ENCODE measurements at regions not wholly inside any gene's neighbourhood (a gene's known extent, or its start where the extent isn't known, plus 50 kb on each side); places are given as distances from the start of the nearest gene placed in this dataset.

DNA sequence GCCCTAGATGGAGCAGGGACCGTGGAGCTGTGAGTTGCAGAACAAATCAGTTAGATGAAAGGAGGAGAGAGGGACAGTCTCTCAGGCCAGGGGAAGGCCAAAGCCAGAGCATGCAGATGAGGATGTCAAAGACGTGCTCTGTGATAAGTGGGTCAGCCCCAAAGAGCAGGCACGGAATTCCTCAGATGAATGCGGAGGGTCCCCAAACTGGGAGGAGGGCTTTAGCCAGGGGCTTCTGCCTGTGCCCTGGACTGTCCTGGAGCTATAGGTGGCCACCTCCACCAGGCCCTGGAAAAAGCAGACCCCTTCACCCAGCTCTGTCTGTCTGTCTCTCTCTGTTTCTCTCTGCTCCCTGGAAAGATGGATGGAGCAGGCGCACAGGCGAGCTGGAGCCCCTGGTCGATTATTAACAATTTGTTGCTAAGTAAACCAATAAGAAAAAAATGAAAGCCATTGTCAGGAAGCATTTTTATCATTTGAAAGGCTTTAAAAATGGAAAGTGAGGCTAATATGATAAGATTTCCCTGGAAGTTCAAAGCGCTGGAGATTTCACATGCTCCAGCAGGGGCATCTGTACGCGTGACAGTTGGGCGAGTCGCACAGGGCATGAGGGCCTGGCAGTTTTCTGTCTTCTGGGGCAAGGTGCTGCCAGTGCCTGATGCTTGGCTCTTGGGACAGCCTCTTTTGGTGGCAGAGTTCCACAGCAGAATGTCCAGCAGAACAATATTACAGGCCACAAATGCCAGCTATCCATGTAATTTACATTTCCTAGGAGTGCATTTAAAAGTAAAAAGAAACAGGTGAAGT, 241.0 kb downstream of the GLI2 start:
- no peak for DNase-seq (ENCODE audit: low spot score)

DNA sequence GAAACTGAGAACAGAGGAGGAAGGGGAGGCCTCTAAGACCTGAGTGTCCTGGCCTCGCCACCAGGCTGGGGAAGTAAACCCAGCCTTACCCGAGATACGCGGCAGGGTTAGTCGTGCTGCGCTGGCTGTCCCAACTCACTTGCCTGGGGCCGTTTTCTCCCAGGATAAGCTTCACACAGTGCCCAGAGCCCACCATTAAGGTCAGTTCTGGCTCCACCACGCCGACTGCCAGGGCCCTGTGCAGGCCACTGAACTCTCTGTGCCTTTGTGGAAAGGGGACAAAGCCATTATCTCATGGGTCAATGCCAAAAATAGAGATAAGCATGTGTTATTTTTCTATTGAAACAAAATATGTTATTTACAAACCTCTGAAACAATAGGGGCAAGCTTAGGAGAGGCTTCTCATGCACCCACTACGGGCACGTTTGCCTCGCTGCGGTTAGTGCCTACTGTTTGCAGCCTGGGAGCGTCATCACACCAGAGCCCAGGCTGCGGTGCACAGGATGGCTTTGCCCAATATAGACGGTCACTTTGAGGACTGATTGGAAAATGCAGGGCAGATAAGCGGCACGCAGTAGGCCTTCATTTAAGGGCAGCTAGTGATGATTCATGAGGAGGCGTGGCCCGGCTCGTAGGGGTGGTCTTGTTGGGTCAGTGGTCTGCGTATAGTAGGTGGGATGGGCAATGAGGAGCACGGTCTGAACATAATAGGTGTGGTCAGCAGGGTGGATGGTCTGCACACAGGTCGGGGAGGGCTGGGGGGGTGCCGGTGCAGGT, 242.1 kb downstream of the GLI2 start:
- DNase-seq (ENCODE audit: low spot score): no peak

DNA sequence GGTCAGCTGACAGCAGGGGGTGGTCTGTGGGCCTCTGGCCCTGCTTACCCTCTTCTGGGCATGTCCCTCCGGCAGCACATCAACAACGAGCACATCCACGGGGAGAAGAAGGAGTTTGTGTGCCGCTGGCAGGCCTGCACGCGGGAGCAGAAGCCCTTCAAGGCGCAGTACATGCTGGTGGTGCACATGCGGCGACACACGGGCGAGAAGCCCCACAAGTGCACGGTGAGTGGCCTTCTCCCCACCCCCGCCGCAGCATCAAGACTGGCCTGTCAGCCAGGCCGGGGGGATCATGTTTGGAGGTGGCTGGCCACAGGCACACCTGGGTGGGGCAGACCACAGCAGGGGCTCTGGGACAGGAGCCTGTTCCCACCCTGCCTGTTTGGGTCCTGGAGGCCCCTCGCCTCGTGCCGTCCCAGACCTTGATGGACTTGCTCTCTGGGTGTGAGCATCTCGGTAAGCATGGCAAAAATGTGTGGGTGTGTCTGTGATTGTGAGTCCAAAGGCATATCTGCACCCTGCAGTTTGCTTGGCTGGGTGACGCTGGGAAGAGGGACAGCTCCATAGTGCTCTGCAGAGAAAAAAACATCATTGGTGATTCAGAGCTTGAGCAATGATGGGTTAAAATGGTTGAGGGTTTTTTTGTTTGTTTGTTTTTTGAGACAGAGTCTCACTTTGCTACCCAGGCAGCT, 242.8 kb downstream of the GLI2 start:
- DNase-seq (ENCODE audit: low spot score): no peak

DNA sequence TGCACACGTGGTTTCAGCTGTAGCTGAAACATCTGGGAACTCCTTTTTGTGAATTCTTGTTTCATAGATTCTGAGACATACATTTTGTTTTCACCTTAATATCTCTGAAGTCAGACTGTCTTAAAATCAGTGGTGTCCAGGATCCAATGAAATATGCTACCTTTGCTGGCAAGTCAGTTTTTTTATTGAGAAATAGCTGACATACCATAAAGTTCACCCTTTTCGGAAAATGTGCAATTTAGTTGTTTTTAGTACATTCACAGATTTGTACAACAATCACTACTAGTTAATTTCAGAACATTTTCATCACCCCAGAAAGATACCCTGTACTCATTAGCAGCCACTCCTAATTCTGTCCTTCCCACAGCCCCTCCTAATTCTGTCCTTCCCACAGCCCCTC, 243.7 kb downstream of the GLI2 start:
- no peak for DNase-seq (ENCODE audit: low spot score)

DNA sequence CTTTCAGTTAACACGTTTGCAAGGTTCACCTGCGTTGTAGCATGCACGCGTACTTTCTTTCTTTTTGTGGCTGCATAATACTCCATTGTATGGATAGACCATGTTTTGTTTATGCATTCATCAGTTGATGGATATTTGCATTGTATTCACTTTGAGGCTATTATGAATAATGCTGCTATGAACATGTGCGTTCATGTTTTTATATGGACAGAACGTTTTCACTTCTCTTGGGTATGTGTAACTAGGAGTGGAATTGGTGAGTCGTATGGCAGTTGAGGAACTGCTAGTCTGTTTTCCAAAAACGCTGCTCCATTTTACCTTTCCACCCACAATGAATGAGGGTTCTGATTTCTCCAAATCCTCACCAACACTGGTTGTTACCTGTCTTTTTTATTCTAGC, 244.3 kb downstream of the GLI2 start:
- DNase-seq (ENCODE audit: low spot score): no peak

DNA sequence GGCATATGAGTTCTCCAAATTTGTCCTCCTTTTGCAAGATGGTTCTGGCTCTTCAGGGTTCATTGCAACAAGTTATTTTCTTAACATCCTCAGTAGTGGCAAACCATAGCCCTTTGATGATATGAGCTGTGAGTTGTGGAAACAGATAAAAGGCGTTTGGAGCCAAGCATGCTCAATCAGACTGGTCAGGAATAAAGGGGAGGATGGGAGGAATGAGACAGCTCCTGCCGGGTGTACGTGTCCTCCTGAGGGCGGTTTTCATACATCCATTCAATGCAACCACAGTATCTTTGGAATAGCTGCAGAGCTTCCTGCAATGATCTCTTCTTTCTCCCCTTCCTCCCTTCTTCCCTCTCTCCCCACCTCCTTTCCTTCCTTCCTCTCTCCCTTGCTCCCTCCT, 245.8 kb downstream of the GLI2 start:
- DNase-seq (ENCODE audit: low spot score): no peak

DNA sequence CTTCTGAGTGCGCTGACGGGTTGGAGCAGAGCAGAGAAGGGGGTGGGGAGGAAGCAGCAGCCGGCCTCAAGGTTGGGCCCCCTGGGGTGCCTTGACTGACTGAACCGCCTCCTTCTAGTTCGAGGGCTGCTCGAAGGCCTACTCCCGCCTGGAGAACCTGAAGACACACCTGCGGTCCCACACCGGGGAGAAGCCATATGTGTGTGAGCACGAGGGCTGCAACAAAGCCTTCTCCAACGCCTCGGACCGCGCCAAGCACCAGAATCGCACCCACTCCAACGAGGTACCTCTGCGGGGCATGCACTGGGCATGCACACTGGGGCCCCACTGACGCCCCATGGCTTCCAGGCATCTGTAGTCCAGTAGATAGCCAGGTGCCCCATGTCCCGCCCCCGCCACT, 246.9 kb downstream of the GLI2 start:
- DNase-seq (ENCODE audit: low spot score): no peak

DNA sequence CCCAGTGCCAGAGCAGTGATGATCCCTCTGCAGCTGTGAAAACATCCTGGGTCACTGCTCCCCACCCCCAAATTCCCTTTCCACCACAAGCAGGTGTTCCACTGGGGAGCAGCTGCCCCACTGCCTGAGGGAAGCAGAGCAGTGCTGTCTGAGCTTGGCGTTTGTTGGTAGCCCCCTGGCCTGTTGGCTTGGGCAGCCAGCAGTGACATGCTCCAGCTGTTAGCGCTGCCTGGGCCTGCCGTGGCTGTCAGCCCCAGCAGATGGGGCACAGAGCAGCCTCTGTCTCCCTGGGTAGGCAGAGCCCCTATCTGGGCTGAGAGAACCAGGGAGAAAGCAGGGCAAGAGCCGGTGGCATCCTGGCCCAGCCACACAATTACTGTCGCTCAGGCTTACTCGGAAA, 247.7 kb downstream of the GLI2 start:
- DNase-seq (ENCODE audit: low spot score): no peak

DNA sequence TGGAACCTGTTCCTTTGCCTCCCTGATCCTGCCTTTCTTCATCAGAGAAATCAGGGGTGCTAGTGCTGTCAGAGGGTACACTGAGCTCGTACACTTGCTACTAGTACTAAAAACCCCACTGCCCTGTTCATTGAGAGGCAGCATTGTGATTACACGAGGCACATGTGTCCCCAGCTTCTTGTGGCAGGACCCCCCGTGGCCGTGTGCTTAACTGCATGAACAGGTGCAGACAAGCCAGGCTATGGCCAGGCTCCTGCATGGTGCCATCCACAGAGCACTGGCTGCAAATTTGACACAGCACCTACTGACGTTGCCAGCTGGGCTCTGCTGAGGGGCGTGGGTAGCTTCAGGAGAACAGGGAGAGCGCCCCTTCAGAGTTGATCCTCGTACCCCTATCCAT, 248.4 kb downstream of the GLI2 start:
- DNase-seq (ENCODE audit: low spot score): no peak

DNA sequence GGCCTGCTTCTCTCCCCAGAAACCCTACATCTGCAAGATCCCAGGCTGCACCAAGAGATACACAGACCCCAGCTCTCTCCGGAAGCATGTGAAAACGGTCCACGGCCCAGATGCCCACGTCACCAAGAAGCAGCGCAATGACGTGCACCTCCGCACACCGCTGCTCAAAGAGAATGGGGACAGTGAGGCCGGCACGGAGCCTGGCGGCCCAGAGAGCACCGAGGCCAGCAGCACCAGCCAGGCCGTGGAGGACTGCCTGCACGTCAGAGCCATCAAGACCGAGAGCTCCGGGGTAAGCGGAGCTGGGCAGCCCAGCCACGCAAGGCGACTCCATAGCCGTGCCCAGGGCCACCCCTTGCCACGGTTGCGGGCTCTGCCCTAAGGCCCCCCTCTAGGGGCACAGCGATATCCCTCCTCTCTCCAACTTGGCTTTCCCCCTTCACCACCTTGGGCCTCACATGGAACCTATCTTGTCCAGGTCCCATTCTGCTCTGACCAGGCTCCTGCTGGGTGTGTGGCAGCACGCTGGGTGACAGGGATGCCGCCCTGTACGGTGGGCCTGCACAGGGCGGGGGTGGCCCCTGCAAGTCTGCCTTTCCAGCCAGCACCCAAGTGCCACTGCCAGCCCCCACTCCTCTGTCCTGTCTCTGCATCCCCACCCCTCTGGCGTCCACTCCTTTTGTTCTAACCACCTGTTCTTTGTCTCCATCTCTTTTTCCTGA, 248.9 kb downstream of the GLI2 start:
- DNase-seq (ENCODE audit: low spot score): no peak

DNA sequence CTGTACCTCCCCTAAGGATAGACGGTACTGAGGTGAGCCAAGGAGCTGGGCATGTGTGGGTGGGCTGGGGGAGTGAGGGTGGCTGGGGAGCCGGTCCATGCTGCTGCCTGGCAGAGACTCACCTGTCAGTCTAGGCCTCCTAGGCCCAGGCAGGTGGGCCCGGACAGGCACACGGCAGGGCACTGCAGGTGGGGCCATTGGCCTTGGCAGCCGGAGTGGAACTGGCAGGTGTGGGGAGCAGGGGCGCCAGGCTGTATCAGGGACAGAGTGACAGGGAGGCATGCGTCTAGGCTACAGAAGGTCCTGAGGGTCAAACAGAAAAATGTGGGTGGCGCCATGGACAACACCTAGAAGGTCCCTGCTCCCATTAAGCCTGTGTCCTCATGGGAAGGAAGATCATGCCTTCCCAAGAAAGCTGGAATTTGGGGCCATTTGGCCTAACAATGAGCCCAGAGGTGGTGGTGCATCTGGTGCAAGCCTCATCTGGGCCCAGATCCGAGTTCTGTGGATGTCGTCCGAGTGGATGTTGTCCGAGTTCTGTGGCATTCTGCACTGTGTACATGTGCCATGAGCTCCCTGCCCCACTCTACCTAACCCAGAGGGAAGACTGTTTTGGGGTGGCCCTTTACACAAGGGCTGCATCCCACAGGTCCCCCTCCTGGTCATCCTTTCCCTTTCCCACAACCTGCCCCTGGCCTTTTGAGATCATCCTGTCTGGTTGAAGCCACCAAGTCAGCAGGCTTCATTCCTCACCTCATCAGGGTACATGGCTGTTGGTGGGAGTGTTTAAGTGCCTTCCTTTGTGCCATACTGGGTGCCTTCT, 249.7 kb downstream of the GLI2 start:
- no peak for DNase-seq (ENCODE audit: low spot score)

DNA sequence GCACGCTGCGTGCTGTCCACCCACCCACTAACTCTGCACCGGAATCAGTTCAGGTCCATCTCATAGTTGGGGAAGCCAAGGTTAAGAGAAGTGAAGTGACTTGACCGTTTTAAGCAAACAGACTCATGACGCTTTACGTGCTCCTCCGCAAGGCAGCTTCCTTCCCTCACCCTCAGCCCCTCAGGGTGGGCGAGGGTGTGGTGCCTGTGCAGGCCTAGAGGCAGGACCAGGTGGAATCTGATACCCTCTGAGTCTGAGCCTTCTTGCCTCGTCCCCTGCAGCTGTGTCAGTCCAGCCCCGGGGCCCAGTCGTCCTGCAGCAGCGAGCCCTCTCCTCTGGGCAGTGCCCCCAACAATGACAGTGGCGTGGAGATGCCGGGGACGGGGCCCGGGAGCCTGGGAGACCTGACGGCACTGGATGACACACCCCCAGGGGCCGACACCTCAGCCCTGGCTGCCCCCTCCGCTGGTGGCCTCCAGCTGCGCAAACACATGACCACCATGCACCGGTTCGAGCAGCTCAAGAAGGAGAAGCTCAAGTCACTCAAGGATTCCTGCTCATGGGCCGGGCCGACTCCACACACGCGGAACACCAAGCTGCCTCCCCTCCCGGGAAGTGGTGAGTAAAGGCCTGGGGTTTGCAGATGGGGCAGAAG, 250.5 kb downstream of the GLI2 start:
- DNase-seq (ENCODE audit: low spot score): no peak

DNA sequence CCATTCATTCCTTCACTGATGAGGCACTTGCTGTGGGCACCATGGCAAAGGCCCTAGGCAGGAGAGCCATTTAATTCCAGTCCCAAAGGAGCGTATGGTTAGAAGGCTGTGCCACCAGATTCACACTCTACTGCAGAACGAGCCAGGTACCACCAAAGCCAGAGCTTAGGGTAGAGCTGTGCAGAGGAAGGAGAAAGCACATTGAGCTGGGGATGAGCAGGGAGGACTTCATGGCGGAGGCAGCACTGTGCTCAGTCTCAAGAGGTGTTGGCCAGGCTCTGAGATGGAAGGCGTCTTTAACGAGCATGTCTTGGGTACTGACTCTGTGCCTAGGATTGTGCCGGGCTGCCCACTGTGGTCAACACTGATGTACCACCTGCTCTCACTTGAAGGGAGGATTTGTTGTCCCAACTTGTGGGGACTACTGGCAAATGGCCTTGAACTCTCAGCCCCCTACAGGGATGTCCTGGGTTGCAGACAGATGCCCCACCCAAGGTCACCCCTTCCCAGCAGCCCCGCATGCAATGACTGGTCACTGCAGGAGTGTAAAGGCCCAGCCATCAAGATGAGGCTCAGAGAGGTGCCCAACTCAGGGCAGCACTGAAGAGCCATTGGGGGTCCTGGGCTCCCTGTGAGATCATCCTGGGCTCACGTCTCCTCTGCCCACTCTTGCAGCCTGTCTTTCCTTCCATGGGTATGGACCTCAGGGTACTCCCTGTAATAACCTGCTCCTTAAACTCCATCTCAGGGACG, 251.4 kb downstream of the GLI2 start:
- DNase-seq (ENCODE audit: low spot score): no peak

DNA sequence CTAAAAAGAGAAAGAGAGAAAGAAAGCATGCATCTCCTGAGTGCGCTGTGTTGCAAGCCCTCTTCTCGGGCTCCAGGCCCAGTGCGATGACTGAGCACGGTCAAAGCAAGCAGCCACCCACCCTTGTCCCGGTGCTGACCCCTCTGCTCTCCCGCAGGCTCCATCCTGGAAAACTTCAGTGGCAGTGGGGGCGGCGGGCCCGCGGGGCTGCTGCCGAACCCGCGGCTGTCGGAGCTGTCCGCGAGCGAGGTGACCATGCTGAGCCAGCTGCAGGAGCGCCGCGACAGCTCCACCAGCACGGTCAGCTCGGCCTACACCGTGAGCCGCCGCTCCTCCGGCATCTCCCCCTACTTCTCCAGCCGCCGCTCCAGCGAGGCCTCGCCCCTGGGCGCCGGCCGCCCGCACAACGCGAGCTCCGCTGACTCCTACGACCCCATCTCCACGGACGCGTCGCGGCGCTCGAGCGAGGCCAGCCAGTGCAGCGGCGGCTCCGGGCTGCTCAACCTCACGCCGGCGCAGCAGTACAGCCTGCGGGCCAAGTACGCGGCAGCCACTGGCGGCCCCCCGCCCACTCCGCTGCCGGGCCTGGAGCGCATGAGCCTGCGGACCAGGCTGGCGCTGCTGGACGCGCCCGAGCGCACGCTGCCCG, 252.5 kb downstream of the GLI2 start:
- DNase-seq (ENCODE audit: low spot score): no peak

DNA sequence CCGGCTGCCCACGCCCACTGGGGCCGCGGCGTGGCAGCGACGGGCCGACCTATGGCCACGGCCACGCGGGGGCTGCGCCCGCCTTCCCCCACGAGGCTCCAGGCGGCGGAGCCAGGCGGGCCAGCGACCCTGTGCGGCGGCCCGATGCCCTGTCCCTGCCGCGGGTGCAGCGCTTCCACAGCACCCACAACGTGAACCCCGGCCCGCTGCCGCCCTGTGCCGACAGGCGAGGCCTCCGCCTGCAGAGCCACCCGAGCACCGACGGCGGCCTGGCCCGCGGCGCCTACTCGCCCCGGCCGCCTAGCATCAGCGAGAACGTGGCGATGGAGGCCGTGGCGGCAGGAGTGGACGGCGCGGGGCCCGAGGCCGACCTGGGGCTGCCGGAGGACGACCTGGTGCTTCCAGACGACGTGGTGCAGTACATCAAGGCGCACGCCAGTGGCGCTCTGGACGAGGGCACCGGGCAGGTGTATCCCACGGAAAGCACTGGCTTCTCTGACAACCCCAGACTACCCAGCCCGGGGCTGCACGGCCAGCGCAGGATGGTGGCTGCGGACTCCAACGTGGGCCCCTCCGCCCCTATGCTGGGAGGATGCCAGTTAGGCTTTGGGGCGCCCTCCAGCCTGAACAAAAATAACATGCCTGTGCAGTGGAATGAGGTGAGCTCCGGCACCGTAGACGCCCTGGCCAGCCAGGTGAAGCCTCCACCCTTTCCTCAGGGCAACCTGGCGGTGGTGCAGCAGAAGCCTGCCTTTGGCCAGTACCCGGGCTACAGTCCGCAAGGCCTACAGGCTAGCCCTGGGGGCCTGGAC, 253.2 kb downstream of the GLI2 start:
- DNase-seq (ENCODE audit: low spot score): no peak

DNA sequence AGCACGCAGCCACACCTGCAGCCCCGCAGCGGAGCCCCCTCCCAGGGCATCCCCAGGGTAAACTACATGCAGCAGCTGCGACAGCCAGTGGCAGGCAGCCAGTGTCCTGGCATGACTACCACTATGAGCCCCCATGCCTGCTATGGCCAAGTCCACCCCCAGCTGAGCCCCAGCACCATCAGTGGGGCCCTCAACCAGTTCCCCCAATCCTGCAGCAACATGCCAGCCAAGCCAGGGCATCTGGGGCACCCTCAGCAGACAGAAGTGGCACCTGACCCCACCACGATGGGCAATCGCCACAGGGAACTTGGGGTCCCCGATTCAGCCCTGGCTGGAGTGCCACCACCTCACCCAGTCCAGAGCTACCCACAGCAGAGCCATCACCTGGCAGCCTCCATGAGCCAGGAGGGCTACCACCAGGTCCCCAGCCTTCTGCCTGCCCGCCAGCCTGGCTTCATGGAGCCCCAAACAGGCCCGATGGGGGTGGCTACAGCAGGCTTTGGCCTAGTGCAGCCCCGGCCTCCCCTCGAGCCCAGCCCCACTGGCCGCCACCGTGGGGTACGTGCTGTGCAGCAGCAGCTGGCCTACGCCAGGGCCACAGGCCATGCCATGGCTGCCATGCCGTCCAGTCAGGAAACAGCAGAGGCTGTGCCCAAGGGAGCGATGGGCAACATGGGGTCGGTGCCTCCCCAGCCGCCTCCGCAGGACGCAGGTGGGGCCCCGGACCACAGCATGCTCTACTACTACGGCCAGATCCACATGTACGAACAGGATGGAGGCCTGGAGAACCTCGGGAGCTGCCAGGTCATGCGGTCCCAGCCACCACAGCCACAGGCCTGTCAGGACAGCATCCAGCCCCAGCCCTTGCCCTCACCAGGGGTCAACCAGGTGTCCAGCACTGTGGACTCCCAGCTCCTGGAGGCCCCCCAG, 254.1 kb downstream of the GLI2 start:
- DNase-seq (ENCODE audit: low spot score): no peak

DNA sequence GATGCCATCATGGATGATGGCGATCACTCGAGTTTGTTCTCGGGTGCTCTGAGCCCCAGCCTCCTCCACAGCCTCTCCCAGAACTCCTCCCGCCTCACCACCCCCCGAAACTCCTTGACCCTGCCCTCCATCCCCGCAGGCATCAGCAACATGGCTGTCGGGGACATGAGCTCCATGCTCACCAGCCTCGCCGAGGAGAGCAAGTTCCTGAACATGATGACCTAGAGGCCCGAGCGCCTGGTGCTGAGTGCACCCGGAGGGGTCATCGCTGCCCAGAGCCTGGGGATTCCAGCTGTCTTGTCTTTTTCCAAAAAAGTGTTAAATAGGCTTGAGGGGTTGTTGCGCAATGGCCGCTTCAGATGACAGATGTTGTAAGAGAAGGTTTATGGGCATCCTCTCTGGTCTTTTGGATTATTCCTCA, 254.8 kb downstream of the GLI2 start:
- no peak for DNase-seq (ENCODE audit: low spot score)

Data from mucosa of gallbladder (tissue), 1 donor.